A549 (cell line): ENCODE measurements at regions not wholly inside any gene's neighbourhood (a gene's known extent, or its start where the extent isn't known, plus 50 kb on each side); places are given as distances from the start of the nearest gene placed in this dataset.
A peak's percentile ranks its signal among the peaks of the same experiment; 100 is the strongest.

Experiments used
- ATAC-seq, 2 experiments: fragments of 200-7000 bp in 1 of 2; fragments of >200 bp in 1 of 2; cut with Nextera tagmentation in 1 of 2; cut with Tn5 transposase in 1 of 2; 3 replicates each; pipeline versions ENCODE4 v1.8.0 to v1.9.1; 2018 to 2020; ENCODE audit warnings: mild to moderate bottlenecking in 1 of 2, moderate library complexity in 1 of 2
- CTCF ChIA-PET: fragments of 300-600 bp; sonication (Branson Sonifier 250); formaldehyde crosslinking; extraction: SDS; loops from one replicate; lab custom pipeline; 2021; ENCODE audit warnings: antibody characterized with exemption, inconsistent platforms; lab: Yijun Ruan, JAX
- POLR2A ChIA-PET: fragments of 350-600 bp; formaldehyde crosslinking; extraction: SDS; loops from one replicate; lab custom pipeline; 2021; ENCODE audit warnings: antibody characterized with exemption, inconsistent platforms; lab: Yijun Ruan, JAX
- DNase-seq, 2 experiments: peaks; one replicate each; pipeline versions ENCODE4 v3.0.0 to v3.0.0-alpha.2; 2011 to 2016; ENCODE audit warnings: low read depth in 1 of 2, low spot score in 1 of 2
- FAIRE-seq: peaks from 2 replicates; lab custom pipeline; 2011; peaks lifted over from hg19 to GRCh38; lab: Jason Lieb, UNC
- H3K27ac ChIP-seq, 2 experiments: fragments of >200 bp; sonication (Bioruptor Twin); formaldehyde crosslinking; 3 replicates each; pipeline ENCODE4 v1.5.1; 2016 to 2017
- H3K4me1 ChIP-seq: fragments of >200 bp; sonication (Bioruptor Twin); formaldehyde crosslinking; 3 replicates; pipeline ENCODE4 v1.6.1; 2016
- H3K4me2 ChIP-seq: fragments of >200 bp; sonication (Bioruptor Twin); formaldehyde crosslinking; 3 replicates; pipeline ENCODE4 v1.6.1; 2016
- H3K4me3 ChIP-seq: fragments of >200 bp; sonication (Bioruptor Twin); formaldehyde crosslinking; 3 replicates; pipeline ENCODE4 v1.5.1; 2016
- H3K9me3 ChIP-seq: fragments of >200 bp; sonication (Bioruptor Twin); formaldehyde crosslinking; 3 replicates; pipeline ENCODE4 v1.6.1; 2016
- BHLHE40 ChIP-seq: IDR thresholded peaks from 2 replicates; pipeline ENCODE4 v1.6.1; 2012; ENCODE audit warnings: low read depth, low read length, inconsistent platforms
- CBX8 ChIP-seq: fragments of 200-600 bp; sonication (generic); IDR thresholded peaks from 2 replicates; pipeline ENCODE4 v1.6.1; 2016
- CEBPB ChIP-seq, 2 experiments: fragments of >200 bp in 1 of 2; sonication (Bioruptor Twin) in 1 of 2; formaldehyde crosslinking in 1 of 2; IDR thresholded peaks; 2 replicates each; pipeline ENCODE4 v1.6.1; 2012 to 2016
- EHMT2 ChIP-seq: fragments of 200-600 bp; sonication (generic); IDR thresholded peaks from 2 replicates; pipeline ENCODE4 v1.6.1; 2016; ENCODE audit warnings: antibody characterized with exemption, low read depth, mild to moderate bottlenecking, moderate library complexity
- ESRRA ChIP-seq: fragments of 150-350 bp; IDR thresholded peaks from 2 replicates; pipeline ENCODE4 v1.6.1; 2014; ENCODE audit warnings: mild to moderate bottlenecking, low read length, borderline replicate concordance
- FOSB ChIP-seq: fragments of 250-450 bp; sonication (Bioruptor Pico); IDR thresholded peaks from 2 replicates; pipeline ENCODE4 v1.5.0; 2020; ENCODE audit warnings: mild to moderate bottlenecking, moderate library complexity
- HDAC2 ChIP-seq: fragments of 200-600 bp; sonication (generic); IDR thresholded peaks from 2 replicates; pipeline ENCODE4 v1.6.1; 2016
- HOXA7 ChIP-seq: fragments of 250-450 bp; sonication (Bioruptor Pico); IDR thresholded peaks from 2 replicates; pipeline ENCODE4 v1.5.0; 2020; ENCODE audit warnings: mild to moderate bottlenecking, moderate library complexity
- HOXB13 ChIP-seq: fragments of 250-450 bp; sonication (Bioruptor Pico); IDR thresholded peaks from 2 replicates; pipeline ENCODE4 v1.5.0; 2020; ENCODE audit warnings: low read depth, mild to moderate bottlenecking, moderate library complexity
- HOXB5 ChIP-seq: fragments of 250-450 bp; sonication (Bioruptor Pico); IDR thresholded peaks from 2 replicates; pipeline ENCODE4 v1.5.0; 2020; ENCODE audit warnings: mild to moderate bottlenecking, moderate library complexity
- JUNB ChIP-seq: fragments of >200 bp; sonication (Bioruptor Twin); formaldehyde crosslinking; IDR thresholded peaks from 2 replicates; pipeline ENCODE4 v1.6.1; 2016
- KDM5A ChIP-seq: fragments of 200-600 bp; sonication (generic); IDR thresholded peaks from 2 replicates; pipeline ENCODE4 v1.6.1; 2016; ENCODE audit warnings: antibody characterized with exemption, mild to moderate bottlenecking
- MAFK ChIP-seq: fragments of 450-650 bp; IDR thresholded peaks from 2 replicates; pipeline ENCODE4 v1.6.1; 2014; ENCODE audit not compliant: partially characterized antibody
- MAZ ChIP-seq: fragments of 150-350 bp; IDR thresholded peaks from 2 replicates; pipeline ENCODE4 v1.6.1; 2014; ENCODE audit warnings: antibody characterized with exemption, low read depth, low read length, borderline replicate concordance
- MYC ChIP-seq: IDR thresholded peaks from 2 replicates; pipeline ENCODE4 v1.6.1; 2012; ENCODE audit warnings: mild to moderate bottlenecking, inconsistent platforms, low read length, improper control_type of control experiment, borderline replicate concordance
- NPAS2 ChIP-seq: fragments of 250-450 bp; sonication (Bioruptor Pico); IDR thresholded peaks from 2 replicates; pipeline ENCODE4 v1.8.0; 2022; ENCODE audit warnings: mild to moderate bottlenecking, moderate library complexity, borderline replicate concordance
- PHF8 ChIP-seq: fragments of 200-600 bp; sonication (generic); IDR thresholded peaks from 2 replicates; pipeline ENCODE4 v1.6.1; 2016; ENCODE audit warnings: low read depth, mild to moderate bottlenecking, antibody characterized with exemption, moderate library complexity, borderline replicate concordance
- RAD21 ChIP-seq, 2 experiments: fragments of >200 bp in 1 of 2; sonication (Bioruptor Twin) in 1 of 2; formaldehyde crosslinking in 1 of 2; IDR thresholded peaks in 1 of 2; conservative IDR thresholded peaks in 1 of 2; 2 replicates in 1 of 2; 3 replicates in 1 of 2; pipeline ENCODE4 v1.6.1; 2012 to 2018; ENCODE audit warnings: inconsistent platforms in 1 of 2
- SMC3 ChIP-seq: fragments of >200 bp; sonication (Bioruptor Twin); formaldehyde crosslinking; IDR thresholded peaks from 3 replicates; pipeline ENCODE4 v1.6.1; 2018; ENCODE audit warnings: inconsistent platforms
- SREBF2 ChIP-seq: fragments of 450-650 bp; IDR thresholded peaks from 2 replicates; pipeline ENCODE4 v1.6.1; 2014; ENCODE audit warnings: mild to moderate bottlenecking, moderate library complexity
- ZFP36 ChIP-seq: fragments of 450-650 bp; IDR thresholded peaks from 2 replicates; pipeline ENCODE4 v1.6.1; 2014; ENCODE audit warnings: borderline replicate concordance; ENCODE audit not compliant: partially characterized antibody
- ZNF302 ChIP-seq: fragments of 250-450 bp; sonication (Bioruptor Pico); IDR thresholded peaks from 2 replicates; pipeline ENCODE4 v1.9.0; 2021; ENCODE audit warnings: inconsistent platforms, mild to moderate bottlenecking, moderate library complexity
- WGBS: methylation state at CpG from one replicate; pipeline ENCODE4 v1.1.6; 2017; ENCODE audit errors: missing lambda C conversion rate; 5-methylcytosine and 5-hydroxymethylcytosine counted together
- TF ChIP-seq, protein P1 (sequence below): fragments of 150-350 bp; IDR thresholded peaks from 2 replicates; pipeline ENCODE4 v1.6.1; 2014; ENCODE audit warnings: low read depth, mild to moderate bottlenecking, low read length

DNA sequence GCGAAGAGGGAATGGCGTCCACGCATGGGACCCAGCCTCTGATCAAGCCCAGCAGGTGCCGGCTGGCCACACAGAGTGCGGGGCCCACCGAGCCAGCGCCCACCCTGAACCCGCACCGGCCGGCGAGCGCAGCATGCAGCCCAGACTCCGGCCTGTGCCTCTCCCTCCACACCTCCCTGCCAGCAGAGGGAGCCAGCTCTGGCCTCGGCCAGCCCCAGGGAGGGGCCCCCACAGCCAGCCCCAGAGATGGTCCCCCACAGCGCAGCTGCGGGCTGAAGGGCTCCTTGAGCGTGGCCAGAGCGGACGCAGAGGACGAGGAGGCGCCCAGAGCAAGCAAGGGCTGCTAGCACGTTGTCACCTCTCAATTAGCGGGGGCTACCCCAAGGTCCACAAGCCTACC, 904.5 kb downstream of the SLITRK6 start:
- ChIA-PET POLR2A (no interaction called here), CTCF (interaction anchor here (0.7 kb wide), 1 partner anchor 913 kb away, joined by 3 read pairs; no protein-coding TSS in a partner anchor)
- H3K4me3 ChIP-seq = no peak overlapping the region
- no peaks in the 10 kb centered on the region for H3K9me3 ChIP-seq
- H3K4me1 ChIP-seq = no peaks in the 10 kb centered on the region
- FAIRE-seq (no peak), ATAC-seq (no peak), DNase-seq (no peak)
- WGBS = 87% methylated on average over 14 of the region's 23 CpGs
- no peak overlapping the region for H3K27ac ChIP-seq
- TF ChIP-seq SREBF2 = no peak
- TF ChIP-seq HOXA7 (CRISPR knock-in tag) = no peak
- no peak for TF ChIP-seq ZFP36
- TF ChIP-seq ESRRA = no peak
- no peak for TF ChIP-seq HOXB13
- TF ChIP-seq HDAC2 = no peak
- no peak for TF ChIP-seq JUNB
- TF ChIP-seq MYC = no peak
- no peak for TF ChIP-seq CEBPB (IDR thresholded peaks at IDR 0.05)
- no peak for TF ChIP-seq BHLHE40
- no peak for TF ChIP-seq ZNF302
- H3K4me2 ChIP-seq = no peak overlapping the region

DNA sequence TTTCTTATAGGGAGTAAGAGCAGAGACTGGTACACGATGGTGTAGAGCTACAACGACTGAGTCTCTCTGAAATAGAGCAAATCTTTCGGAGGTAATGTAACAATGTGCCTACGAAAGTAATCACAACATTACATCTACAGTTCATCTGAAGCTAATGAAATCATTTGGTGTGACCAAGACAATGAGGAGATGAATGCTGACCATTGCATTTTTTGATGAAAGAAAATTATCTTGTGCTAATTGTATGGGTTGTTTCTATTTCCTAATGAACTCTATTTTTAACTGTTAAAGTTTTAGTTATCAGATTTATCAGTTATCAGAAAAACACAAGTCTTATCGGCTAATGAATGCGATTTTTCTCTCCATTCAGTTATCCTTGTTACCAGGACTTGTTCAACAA, 913.4 kb downstream of the SLITRK6 start:
- H3K27ac ChIP-seq = no peak overlapping the region
- FAIRE-seq (no peak), DNase-seq (no peak)
- POLR2A ChIA-PET = no interaction called here
- H3K9me3 ChIP-seq = no peaks in the 10 kb centered on the region
- TF ChIP-seq HOXB5 (CRISPR knock-in tag) (no peak), MAFK (peak; percentile 72)
- TF ChIP-seq, all 56 proteins: peak for 1
- 48% methylated on average over 6 of the region's 6 CpGs for WGBS
- CTCF ChIA-PET = no interaction called here
- Histone ChIP-seq H3K4me2 (no peak overlapping the region), H3K4me3 (no peak overlapping the region), H3K4me1 (no peaks in the 10 kb centered on the region)
- no peak for ATAC-seq

DNA sequence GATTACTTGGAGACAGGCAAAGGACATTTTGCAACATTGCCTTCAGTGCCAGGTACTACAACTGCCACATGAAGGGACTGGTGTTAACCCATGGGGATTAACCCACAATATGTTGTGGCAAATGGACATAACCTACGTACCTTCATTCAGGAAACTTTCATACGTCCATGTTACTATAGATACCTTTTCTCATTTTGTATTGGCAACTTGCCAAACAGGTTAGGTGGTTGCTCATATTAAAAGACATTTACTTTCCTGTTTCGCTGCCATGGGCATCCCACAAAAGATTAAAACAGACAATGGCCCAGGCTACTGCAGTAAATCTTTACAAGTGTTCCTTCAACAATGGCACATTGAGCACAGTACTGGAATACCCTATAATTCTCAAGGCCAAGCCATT, 925.3 kb downstream of the SLITRK6 start:
- Histone ChIP-seq H3K27ac (no peak overlapping the region), H3K4me1 (no peaks in the 10 kb centered on the region), H3K9me3 (no peaks in the 10 kb centered on the region), H3K4me3 (no peak overlapping the region), H3K4me2 (no peak overlapping the region)
- ChIA-PET CTCF (no interaction called here), POLR2A (no interaction called here)
- TF ChIP-seq, protein P1, sequence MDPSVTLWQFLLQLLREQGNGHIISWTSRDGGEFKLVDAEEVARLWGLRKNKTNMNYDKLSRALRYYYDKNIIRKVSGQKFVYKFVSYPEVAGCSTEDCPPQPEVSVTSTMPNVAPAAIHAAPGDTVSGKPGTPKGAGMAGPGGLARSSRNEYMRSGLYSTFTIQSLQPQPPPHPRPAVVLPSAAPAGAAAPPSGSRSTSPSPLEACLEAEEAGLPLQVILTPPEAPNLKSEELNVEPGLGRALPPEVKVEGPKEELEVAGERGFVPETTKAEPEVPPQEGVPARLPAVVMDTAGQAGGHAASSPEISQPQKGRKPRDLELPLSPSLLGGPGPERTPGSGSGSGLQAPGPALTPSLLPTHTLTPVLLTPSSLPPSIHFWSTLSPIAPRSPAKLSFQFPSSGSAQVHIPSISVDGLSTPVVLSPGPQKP = no peak
- TF ChIP-seq HOXB5 (CRISPR knock-in tag) (no peak), PHF8 (no peak), FOSB (CRISPR knock-in tag) (no peak), NPAS2 (CRISPR knock-in tag) (no peak), EHMT2 (no peak), ESRRA (no peak), KDM5A (no peak), JUNB (no peak), MYC (no peak), CBX8 (no peak), SMC3 (no peak)
- ATAC-seq (no peak), FAIRE-seq (no peak), DNase-seq (no peak)
- 67% methylated on average over 3 of the region's 3 CpGs for WGBS

DNA sequence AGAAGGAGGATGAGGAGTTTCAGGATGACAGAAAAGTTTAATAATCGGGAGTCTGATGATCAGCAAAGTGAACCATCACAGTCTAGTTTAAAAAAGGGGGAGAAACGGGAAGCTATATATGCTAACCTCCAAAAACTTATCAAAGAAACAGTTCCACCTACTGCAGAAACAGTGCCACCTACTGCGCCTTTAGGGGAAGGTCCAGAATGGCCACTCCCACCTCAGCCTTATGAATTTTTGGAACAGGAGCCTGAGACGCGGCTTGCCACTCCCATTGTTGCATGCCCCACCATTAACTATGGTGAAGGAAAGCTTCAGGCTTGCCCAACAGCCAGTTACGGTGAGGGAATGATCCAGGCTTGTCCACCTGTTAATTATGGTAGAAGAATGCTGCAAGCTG, 929.0 kb downstream of the SLITRK6 start:
- FAIRE-seq (no peak), DNase-seq (peak in 1 of 2 experiments; percentile 7), ATAC-seq (peak in 1 of 2 experiments; percentile 60; a peak in 3 of 6 replicates)
- H3K4me3 ChIP-seq = no peak overlapping the region
- TF ChIP-seq RAD21 (conservative IDR thresholded peaks at IDR 0.05 in 1 of 2, IDR thresholded peaks at IDR 0.05 in 1 of 2) = peak in 1 of 2 experiments; percentile 13; a peak in 1 of 5 replicates
- no peak for TF ChIP-seq MAZ
- ChIA-PET POLR2A (no interaction called here), CTCF (no interaction called here)
- no peaks in the 10 kb centered on the region for H3K4me1 ChIP-seq
- H3K27ac ChIP-seq = no peak overlapping the region
- no peak overlapping the region for H3K4me2 ChIP-seq
- WGBS = 47% methylated on average over 6 of the region's 6 CpGs
- no peaks in the 10 kb centered on the region for H3K9me3 ChIP-seq
